PC-9 (cell line): ENCODE measurements at regions not wholly inside any gene's neighbourhood (a gene's known extent, or its start where the extent isn't known, plus 50 kb on each side); places are given as distances from the start of the nearest gene placed in this dataset.

ENCODE experiments used
- BruUV-seq: library from RNA; stranded (reverse); fragments of 400-500 nt; replicated peaks from 2 replicates; lab custom pipeline; 2021; lab: Mats Ljungman, UMichigan
- CTCF ChIA-PET: fragments of 300-600 bp; sonication (Branson Sonifier 250); formaldehyde crosslinking; loops from one replicate; lab custom pipeline; 2022; ENCODE audit warnings: antibody characterized with exemption; lab: Charles Lee
- POLR2A ChIA-PET: fragments of 300-600 bp; sonication (Branson Sonifier 250); formaldehyde crosslinking; loops from one replicate; lab custom pipeline; 2022; ENCODE audit warnings: antibody characterized with exemption; ENCODE audit not compliant: unreplicated experiment; lab: Charles Lee
- DNase-seq, 2 experiments: peaks; one replicate each; pipeline versions ENCODE4 v3.0.0 to v3.0.0-alpha.2; 2015 to 2022; ENCODE audit warnings: mixed read lengths in 1 of 2
- H2AFZ ChIP-seq: fragments of 200-600 bp; sonication (generic); 2 replicates; pipeline ENCODE4 v1.8.1; 2017; ENCODE audit warnings: antibody characterized with exemption
- H3F3A ChIP-seq: fragments of 200-600 bp; sonication (generic); 2 replicates; pipeline ENCODE4 v1.8.1; 2017; ENCODE audit warnings: antibody characterized with exemption, mild to moderate bottlenecking, low read depth; ENCODE audit not compliant: insufficient read depth
- H3K27ac ChIP-seq: fragments of 200-600 bp; sonication (generic); 2 replicates; pipeline ENCODE4 v1.6.1; 2016; ENCODE audit warnings: mixed run types
- H3K27me3 ChIP-seq: fragments of 200-600 bp; sonication (generic); 2 replicates; pipeline ENCODE4 v1.6.1; 2016; ENCODE audit warnings: low read depth, mixed run types; ENCODE audit not compliant: insufficient read depth
- H3K36me3 ChIP-seq: fragments of 200-600 bp; sonication (generic); 2 replicates; pipeline ENCODE4 v1.6.1; 2016; ENCODE audit warnings: low read depth, mixed run types
- H3K4me1 ChIP-seq: fragments of 200-600 bp; sonication (generic); replicated peaks from 2 replicates; pipeline ENCODE4 v1.6.1; 2016; ENCODE audit warnings: mixed run types; ENCODE audit not compliant: insufficient read depth
- H3K4me2 ChIP-seq: fragments of 200-600 bp; sonication (generic); 2 replicates; pipeline ENCODE4 v1.6.1; 2017; ENCODE audit warnings: mixed run types
- H3K4me3 ChIP-seq: fragments of 200-600 bp; sonication (generic); 2 replicates; pipeline ENCODE4 v1.6.1; 2016; ENCODE audit warnings: mixed run types
- H3K79me2 ChIP-seq: fragments of 200-600 bp; sonication (generic); 2 replicates; pipeline ENCODE4 v1.6.1; 2017; ENCODE audit warnings: low read depth, mixed run types
- H3K9me2 ChIP-seq: fragments of 200-600 bp; sonication (generic); 2 replicates; pipeline ENCODE4 v1.8.1; 2017; ENCODE audit warnings: mild to moderate bottlenecking; ENCODE audit not compliant: insufficient read depth
- H3K9me3 ChIP-seq: fragments of 200-600 bp; sonication (generic); 2 replicates; pipeline ENCODE4 v1.8.1; 2016; ENCODE audit warnings: low read depth; ENCODE audit not compliant: insufficient read depth
- H4K20me1 ChIP-seq: fragments of 200-600 bp; sonication (generic); 2 replicates; pipeline ENCODE4 v1.8.1; 2017; ENCODE audit not compliant: insufficient read depth
- CTCF ChIP-seq: fragments of 200-600 bp; sonication (generic); conservative IDR thresholded peaks from 2 replicates; pipeline ENCODE4 v1.6.1; 2017; ENCODE audit warnings: mixed run types, antibody characterized with exemption, mild to moderate bottlenecking, moderate library complexity
- EZH2 ChIP-seq: fragments of 200-600 bp; sonication (generic); IDR thresholded peaks from 2 replicates; pipeline ENCODE4 v1.8.0; 2017; ENCODE audit warnings: antibody characterized with exemption, low read depth
- intact Hi-C: fragments of 100-400 bp; cut with micrococcal nuclease; formaldehyde crosslinking; loops from one replicate; pipeline ENCODE4 v1.10.0; 2022; ENCODE audit not compliant: unreplicated experiment

DNA sequence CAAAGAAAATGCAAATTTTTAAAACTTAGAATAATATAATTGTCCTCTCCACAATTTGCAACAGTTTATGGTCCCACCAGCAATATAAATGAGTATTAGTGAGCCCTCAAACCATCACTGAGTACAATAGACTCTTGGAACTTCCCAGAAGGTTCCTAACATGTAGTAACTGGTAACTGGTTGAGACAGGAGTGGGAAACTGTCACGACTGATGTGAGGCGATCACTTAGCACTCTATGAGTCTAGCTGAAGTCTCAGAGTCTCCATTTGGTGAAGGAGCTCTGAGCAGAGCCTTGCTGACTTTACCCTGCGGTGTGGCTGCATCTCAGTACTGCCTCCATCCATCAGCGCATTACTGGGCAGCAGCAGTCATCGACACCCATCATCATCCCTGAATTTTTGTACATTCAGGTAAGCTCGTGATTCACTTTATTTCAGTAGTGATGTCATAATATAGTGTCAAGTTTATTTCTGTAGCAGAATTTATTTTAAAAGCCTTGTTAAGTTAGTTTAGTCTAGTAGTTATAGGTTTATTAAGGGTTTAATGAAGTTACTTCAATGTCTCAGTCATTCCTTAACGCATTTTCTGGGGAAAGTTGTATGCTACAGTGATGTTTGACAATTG lies 76.6 kb upstream of the ABCA1 start:
- POLR2A ChIA-PET, result no interaction called here
- no peaks in the 10 kb centered on the region for H3K9me3 ChIP-seq
- peaks cover 32% of the 10 kb centered on the region for H3K4me1 ChIP-seq
- H3F3A ChIP-seq, result peaks cover 29% of the 10 kb centered on the region; the same call in 1 of the 2 replicates
- no peaks in the 10 kb centered on the region for H3K79me2 ChIP-seq
- intact Hi-C loops, result no loop called here
- H3K27ac ChIP-seq, result no peak overlapping the region
- no peak for DNase-seq
- no peaks in the 10 kb centered on the region for H3K27me3 ChIP-seq
- no TSS peak for BruUV-seq
- no peaks in the 10 kb centered on the region for H3K9me2 ChIP-seq
- H3K4me2 ChIP-seq, result no peak overlapping the region
- no peak overlapping the region for H3K4me3 ChIP-seq
- H3K36me3 ChIP-seq, result no peaks in the 10 kb centered on the region
- H4K20me1 ChIP-seq, result no peaks in the 10 kb centered on the region
- CTCF ChIA-PET, result no interaction called here
- no peak for TF ChIP-seq CTCF
- no peak for TF ChIP-seq EZH2
- H2AFZ ChIP-seq, result no peak overlapping the region

DNA sequence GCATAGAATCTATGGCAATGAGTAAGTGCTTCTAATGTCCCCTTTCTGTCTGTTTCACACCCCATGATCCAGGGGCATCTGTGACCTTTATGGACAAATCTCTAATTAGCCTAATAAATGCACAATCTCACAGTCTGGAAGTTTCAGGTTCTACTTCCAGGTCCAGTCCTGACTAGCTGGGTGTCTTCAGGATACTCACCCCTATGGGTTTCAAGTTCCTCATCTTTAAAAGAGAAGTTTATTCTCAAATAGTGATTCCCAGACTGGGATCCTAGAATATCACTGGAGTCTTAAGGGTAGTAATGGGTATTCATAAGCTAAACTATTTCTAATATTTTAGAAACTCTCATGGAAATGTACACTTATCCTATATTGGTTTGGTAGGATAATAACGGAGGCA lies 77.2 kb upstream of the ABCA1 start:
- intact Hi-C loops, result no loop called here
- Histone ChIP-seq H3K9me3 (no peaks in the 10 kb centered on the region), H3K4me2 (no peak overlapping the region), H3K27ac (no peak overlapping the region), H3K4me1 (peaks cover 32% of the 10 kb centered on the region), H2AFZ (no peak overlapping the region), H4K20me1 (no peaks in the 10 kb centered on the region), H3K36me3 (no peaks in the 10 kb centered on the region), H3K79me2 (no peaks in the 10 kb centered on the region), H3K27me3 (no peaks in the 10 kb centered on the region), H3F3A (peaks cover 29% of the 10 kb centered on the region; the same call in 1 of the 2 replicates), H3K4me3 (no peak overlapping the region), H3K9me2 (no peaks in the 10 kb centered on the region)
- BruUV-seq, result no TSS peak
- CTCF ChIA-PET, result no interaction called here
- DNase-seq, result no peak
- POLR2A ChIA-PET, result interaction anchor here (0.5 kb wide), 1 partner anchor 15 kb away, joined by 3 read pairs; no protein-coding TSS in a partner anchor
- TF ChIP-seq CTCF, result no peak
- TF ChIP-seq EZH2, result no peak

- H3K4me1 ChIP-seq, result peaks cover 32% of the 10 kb centered on the region
- no peaks in the 10 kb centered on the region for H3K36me3 ChIP-seq
- ChIA-PET POLR2A (interaction anchor here (0.6 to 0.8 kb wide), 3 partner anchors 38 to 144 kb away, joined by 3 to 5 read pairs (median 4); no protein-coding TSS in a partner anchor), CTCF (no interaction called here)
- intact Hi-C loops, result loop anchor here (2.0 kb wide), 1 partner anchor 14 kb away; no protein-coding TSS in a partner anchor
- H2AFZ ChIP-seq, result no peak overlapping the region
- no peak overlapping the region for H3K4me3 ChIP-seq
- H3K79me2 ChIP-seq, result no peaks in the 10 kb centered on the region
- H3K27me3 ChIP-seq, result no peaks in the 10 kb centered on the region
- H3K27ac ChIP-seq, result peak overlapping the region; percentile 92
- TF ChIP-seq EZH2 (no peak), CTCF (no peak)
- BruUV-seq, result no TSS peak
- H3K4me2 ChIP-seq, result peak overlapping the region; percentile 65
- DNase-seq, result no peak
- H4K20me1 ChIP-seq, result no peaks in the 10 kb centered on the region
- H3K9me3 ChIP-seq, result no peaks in the 10 kb centered on the region
- H3F3A ChIP-seq, result peaks cover 29% of the 10 kb centered on the region; the same call in 1 of the 2 replicates
- H3K9me2 ChIP-seq, result no peaks in the 10 kb centered on the region
These were observed 78.6 kb upstream of the ABCA1 start for GRCh38 chr9:105006514-105006913.
